ENCODE measurements at regions not wholly inside any gene's neighbourhood (a gene's known extent, or its start where the extent isn't known, plus 50 kb on each side); places are given as distances from the start of the nearest gene placed in this dataset.

DNA sequence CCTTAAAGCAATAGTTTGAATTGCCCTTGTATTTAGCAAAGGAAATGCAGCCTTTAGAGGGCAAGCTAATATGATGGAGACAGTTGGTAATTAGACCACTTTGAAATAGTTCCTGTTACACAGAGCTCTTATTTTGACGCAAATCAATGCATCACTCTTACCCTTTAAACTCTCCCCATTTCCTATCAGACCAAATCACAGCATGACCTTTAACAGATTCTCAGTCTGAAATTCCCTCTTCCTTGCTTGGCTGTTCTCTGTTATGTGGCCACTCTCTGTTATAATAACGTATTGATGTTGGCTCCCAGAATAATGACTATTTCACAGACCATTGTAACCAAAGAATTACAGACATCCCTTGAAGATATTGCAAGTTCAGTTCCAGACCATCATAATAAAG lies 66.9 kb upstream of the NGF start:
- TF ChIP-seq, protein P1, sequence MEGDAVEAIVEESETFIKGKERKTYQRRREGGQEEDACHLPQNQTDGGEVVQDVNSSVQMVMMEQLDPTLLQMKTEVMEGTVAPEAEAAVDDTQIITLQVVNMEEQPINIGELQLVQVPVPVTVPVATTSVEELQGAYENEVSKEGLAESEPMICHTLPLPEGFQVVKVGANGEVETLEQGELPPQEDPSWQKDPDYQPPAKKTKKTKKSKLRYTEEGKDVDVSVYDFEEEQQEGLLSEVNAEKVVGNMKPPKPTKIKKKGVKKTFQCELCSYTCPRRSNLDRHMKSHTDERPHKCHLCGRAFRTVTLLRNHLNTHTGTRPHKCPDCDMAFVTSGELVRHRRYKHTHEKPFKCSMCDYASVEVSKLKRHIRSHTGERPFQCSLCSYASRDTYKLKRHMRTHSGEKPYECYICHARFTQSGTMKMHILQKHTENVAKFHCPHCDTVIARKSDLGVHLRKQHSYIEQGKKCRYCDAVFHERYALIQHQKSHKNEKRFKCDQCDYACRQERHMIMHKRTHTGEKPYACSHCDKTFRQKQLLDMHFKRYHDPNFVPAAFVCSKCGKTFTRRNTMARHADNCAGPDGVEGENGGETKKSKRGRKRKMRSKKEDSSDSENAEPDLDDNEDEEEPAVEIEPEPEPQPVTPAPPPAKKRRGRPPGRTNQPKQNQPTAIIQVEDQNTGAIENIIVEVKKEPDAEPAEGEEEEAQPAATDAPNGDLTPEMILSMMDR (IDR thresholded peaks at IDR 0.05), result no peak
- TF ChIP-seq POLR2AphosphoS5 (IDR thresholded peaks at IDR 0.05; ENCODE audit: low read depth, low read length), result no peak
